NB4 (cell line): ENCODE measurements at regions not wholly inside any gene's neighbourhood (a gene's known extent, or its start where the extent isn't known, plus 50 kb on each side); places are given as distances from the start of the nearest gene placed in this dataset.
A peak's percentile ranks its signal among the peaks of the same experiment; 100 is the strongest.

Experiments
- TF ChIP-seq, protein P1 (sequence below): IDR thresholded peaks from one replicate; pipeline ENCODE4 v1.5.1; 2012; ENCODE audit warnings: low read depth, low read length
- TF ChIP-seq, protein P2 (sequence below): IDR thresholded peaks from 2 replicates; pipeline ENCODE4 v1.6.1; 2011; ENCODE audit warnings: low read depth, low read length

DNA sequence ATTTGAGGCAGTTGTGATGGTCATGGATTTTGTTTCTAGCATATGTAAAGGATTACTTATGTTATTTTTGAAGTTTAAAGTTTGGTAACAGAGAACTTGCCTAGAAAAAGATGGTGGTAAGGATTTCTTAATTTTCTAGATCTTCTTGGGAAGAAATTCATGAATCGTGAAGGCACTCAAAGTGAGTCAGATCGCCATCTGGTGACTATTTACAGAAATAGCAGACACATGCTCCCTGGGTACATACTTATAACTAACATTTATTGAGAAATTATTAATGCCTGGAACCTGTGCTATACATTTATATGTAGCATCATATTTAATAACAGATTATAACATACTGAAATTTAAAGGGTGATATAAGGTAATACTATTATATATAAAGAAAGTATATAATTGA, 299.7 kb downstream of the IZUMO3 start:
- TF ChIP-seq, protein P1, sequence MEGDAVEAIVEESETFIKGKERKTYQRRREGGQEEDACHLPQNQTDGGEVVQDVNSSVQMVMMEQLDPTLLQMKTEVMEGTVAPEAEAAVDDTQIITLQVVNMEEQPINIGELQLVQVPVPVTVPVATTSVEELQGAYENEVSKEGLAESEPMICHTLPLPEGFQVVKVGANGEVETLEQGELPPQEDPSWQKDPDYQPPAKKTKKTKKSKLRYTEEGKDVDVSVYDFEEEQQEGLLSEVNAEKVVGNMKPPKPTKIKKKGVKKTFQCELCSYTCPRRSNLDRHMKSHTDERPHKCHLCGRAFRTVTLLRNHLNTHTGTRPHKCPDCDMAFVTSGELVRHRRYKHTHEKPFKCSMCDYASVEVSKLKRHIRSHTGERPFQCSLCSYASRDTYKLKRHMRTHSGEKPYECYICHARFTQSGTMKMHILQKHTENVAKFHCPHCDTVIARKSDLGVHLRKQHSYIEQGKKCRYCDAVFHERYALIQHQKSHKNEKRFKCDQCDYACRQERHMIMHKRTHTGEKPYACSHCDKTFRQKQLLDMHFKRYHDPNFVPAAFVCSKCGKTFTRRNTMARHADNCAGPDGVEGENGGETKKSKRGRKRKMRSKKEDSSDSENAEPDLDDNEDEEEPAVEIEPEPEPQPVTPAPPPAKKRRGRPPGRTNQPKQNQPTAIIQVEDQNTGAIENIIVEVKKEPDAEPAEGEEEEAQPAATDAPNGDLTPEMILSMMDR, result peak; percentile 25
- TF ChIP-seq, protein P2, sequence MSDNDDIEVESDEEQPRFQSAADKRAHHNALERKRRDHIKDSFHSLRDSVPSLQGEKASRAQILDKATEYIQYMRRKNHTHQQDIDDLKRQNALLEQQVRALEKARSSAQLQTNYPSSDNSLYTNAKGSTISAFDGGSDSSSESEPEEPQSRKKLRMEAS, result no peak
